ENCODE measurements at regions not wholly inside any gene's neighbourhood (a gene's known extent, or its start where the extent isn't known, plus 50 kb on each side); places are given as distances from the start of the nearest gene placed in this dataset.

DNA sequence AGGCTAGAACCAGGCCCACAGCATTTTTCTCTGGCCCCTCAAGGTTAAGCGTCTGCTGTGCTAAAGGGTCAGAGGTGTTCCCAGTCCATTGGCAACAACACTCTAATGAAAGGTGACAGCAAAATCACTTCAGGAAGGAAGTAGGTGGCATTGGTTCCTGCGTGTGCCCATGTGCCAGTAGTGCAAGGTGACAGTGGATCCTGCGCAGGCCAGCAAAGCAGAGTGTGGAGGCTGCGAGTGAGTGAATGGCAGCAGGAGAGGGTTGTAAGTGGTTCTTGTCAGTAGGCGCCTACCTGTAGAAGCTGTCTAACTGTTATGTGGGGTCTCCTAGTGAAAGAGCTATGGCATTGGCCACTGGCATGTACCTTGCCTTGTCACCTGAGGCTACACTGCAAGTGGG lies 898.2 kb upstream of the TYRP1 start:
- TF ChIP-seq, protein P1, sequence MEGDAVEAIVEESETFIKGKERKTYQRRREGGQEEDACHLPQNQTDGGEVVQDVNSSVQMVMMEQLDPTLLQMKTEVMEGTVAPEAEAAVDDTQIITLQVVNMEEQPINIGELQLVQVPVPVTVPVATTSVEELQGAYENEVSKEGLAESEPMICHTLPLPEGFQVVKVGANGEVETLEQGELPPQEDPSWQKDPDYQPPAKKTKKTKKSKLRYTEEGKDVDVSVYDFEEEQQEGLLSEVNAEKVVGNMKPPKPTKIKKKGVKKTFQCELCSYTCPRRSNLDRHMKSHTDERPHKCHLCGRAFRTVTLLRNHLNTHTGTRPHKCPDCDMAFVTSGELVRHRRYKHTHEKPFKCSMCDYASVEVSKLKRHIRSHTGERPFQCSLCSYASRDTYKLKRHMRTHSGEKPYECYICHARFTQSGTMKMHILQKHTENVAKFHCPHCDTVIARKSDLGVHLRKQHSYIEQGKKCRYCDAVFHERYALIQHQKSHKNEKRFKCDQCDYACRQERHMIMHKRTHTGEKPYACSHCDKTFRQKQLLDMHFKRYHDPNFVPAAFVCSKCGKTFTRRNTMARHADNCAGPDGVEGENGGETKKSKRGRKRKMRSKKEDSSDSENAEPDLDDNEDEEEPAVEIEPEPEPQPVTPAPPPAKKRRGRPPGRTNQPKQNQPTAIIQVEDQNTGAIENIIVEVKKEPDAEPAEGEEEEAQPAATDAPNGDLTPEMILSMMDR (IDR thresholded peaks at IDR 0.05; ENCODE audit: low read length) = no peak
- TF ChIP-seq EZH2 (optimal IDR thresholded peaks at IDR 0.05; ENCODE audit: low read depth, low read length) = no peak

Measured in MM.1S (cell line).